ENCODE measurements at regions not wholly inside any gene's neighbourhood (a gene's known extent, or its start where the extent isn't known, plus 50 kb on each side); places are given as distances from the start of the nearest gene placed in this dataset.

DNA sequence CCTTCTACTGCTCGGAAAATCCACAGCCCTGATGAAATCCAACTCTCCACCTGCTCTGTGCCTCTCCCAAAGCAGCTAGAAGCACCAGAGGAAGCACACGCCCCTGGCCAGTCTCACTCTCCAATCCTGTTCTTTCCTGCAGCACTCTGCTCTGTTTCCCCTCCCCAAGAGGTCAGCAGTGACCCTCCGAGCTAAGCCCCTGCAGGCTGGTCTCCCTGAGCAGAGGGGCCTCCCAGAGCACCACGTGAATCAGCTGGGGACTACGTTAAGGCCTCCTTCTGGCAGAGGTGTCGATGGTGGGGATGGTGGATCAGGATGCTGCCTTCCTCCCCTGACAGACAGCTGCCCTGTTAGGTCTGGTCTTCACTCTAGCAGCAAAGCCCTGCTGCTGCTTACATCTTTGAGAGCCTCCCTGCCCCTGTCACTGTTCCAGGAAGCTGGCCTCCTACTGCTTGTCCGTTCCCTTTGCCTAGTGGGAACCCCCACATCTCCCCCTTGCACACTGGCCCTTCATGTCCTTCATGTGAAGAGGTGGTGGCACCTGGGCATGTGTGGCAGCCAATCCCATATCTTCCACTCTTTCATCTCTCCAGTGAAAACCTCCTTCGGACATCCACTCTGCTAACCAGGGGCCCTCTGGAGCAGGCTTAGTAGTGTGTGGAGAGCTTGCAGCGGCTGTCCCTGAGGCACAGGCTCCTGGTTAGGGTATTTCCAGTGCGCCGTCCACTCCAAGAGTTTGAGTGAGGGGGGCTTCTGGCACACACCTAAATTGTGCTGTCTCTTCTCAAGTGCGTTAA is 307.5 kb upstream of the HS6ST1 start:
- TF ChIP-seq CTCF (conservative IDR thresholded peaks at IDR 0.05; ENCODE audit: low read depth, low read length) (no peak), EZH2 (IDR thresholded peaks at IDR 0.05; ENCODE audit: borderline replicate concordance, low read depth, low read length, poor library complexity, severe bottlenecking) (no peak)

All from A673 (cell line).